Chondrocyte (in vitro differentiated cells): ENCODE measurements at regions not wholly inside any gene's neighbourhood (a gene's known extent, or its start where the extent isn't known, plus 50 kb on each side); places are given as distances from the start of the nearest gene placed in this dataset.

ENCODE experiments used
- DNase-seq: peaks from one replicate; pipeline ENCODE4 v3.0.0; 2021; ENCODE audit warnings: mixed read lengths, low spot score
- H3K27ac Mint-ChIP-seq: one replicate; pipeline ENCODE4 v1.8.0; 2021; ENCODE audit warnings: mild to moderate bottlenecking, moderate library complexity, mixed read lengths; ENCODE audit not compliant: unreplicated experiment
- H3K27me3 Mint-ChIP-seq: 2 replicates; pipeline ENCODE4 v1.8.0; 2021; ENCODE audit warnings: low read depth, mixed read lengths
- H3K36me3 Mint-ChIP-seq: 2 replicates; pipeline ENCODE4 v1.8.0; 2021; ENCODE audit warnings: low read depth, mixed read lengths
- H3K4me1 Mint-ChIP-seq: 2 replicates; pipeline ENCODE4 v1.8.0; 2021; ENCODE audit warnings: low read depth, mild to moderate bottlenecking, mixed read lengths
- H3K4me3 Mint-ChIP-seq: one replicate; pipeline ENCODE4 v1.8.0; 2021; ENCODE audit warnings: mild to moderate bottlenecking, moderate library complexity, mixed read lengths; ENCODE audit not compliant: unreplicated experiment
- H3K9me3 Mint-ChIP-seq: 2 replicates; pipeline ENCODE4 v1.8.0; 2021; ENCODE audit warnings: low read depth, mixed read lengths
- TF ChIP-seq, protein P1 (sequence below): fragments of 200-600 bp; sonication (generic); IDR thresholded peaks from 2 replicates; pipeline ENCODE4 v1.5.0; 2021; ENCODE audit warnings: antibody characterized with exemption, mild to moderate bottlenecking, moderate library complexity

DNA sequence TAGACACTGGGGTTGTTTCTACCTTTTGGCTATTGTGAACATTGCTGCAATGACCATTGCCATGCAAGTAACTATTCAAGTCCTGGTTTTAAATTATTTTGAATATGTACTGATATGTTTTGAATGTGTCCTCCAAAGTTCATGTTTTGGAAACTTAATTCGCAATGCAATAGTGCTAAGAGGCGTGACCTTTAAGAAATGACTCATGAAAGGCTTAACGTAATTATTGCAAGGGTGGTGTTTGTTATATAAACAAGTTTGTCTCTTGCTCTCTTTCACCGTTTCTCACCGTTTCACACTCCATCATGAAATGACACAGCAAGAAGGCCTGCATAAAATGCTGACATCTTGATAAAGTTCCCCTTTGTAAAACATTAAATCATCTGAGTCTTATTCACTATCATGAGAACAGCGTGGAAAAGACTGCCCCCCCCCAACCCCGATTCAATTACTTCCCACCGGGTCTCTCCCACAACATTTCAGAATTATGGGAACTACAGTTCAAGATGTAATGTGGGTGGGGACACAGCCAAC is 506.9 kb upstream of the FAM47C start:
- H3K27ac Mint-ChIP-seq: no peak overlapping the region
- peaks cover 24% of the 10 kb centered on the region for H3K9me3 Mint-ChIP-seq
- no peak for DNase-seq
- TF ChIP-seq, protein P1, sequence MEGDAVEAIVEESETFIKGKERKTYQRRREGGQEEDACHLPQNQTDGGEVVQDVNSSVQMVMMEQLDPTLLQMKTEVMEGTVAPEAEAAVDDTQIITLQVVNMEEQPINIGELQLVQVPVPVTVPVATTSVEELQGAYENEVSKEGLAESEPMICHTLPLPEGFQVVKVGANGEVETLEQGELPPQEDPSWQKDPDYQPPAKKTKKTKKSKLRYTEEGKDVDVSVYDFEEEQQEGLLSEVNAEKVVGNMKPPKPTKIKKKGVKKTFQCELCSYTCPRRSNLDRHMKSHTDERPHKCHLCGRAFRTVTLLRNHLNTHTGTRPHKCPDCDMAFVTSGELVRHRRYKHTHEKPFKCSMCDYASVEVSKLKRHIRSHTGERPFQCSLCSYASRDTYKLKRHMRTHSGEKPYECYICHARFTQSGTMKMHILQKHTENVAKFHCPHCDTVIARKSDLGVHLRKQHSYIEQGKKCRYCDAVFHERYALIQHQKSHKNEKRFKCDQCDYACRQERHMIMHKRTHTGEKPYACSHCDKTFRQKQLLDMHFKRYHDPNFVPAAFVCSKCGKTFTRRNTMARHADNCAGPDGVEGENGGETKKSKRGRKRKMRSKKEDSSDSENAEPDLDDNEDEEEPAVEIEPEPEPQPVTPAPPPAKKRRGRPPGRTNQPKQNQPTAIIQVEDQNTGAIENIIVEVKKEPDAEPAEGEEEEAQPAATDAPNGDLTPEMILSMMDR: no peak
- H3K36me3 Mint-ChIP-seq: no peaks in the 10 kb centered on the region
- H3K27me3 Mint-ChIP-seq: no peaks in the 10 kb centered on the region
- no peak overlapping the region for H3K4me3 Mint-ChIP-seq
- H3K4me1 Mint-ChIP-seq: no peaks in the 10 kb centered on the region

DNA sequence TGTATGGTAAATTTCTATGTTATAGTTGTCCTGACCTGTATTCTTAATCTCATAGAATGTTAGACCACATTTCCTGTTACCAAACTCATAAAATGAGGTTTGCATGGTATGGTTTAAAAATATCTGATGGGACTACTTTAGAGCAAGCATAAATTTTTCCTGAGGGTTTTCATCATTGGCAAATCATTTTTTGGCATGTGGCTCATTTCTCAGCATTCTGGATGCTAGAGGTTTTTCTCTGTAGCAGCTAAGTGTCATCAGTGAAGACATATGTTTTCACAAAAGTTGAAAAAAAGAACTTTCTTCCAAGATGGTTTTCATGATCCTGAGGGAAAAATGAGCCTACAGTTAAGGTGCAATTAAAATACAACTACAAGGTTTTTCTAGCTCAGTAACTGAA is 503.5 kb upstream of the FAM47C start:
- peaks cover 37% of the 10 kb centered on the region for H3K9me3 Mint-ChIP-seq
- no peaks in the 10 kb centered on the region for H3K4me1 Mint-ChIP-seq
- H3K27ac Mint-ChIP-seq: no peak overlapping the region
- H3K27me3 Mint-ChIP-seq: no peaks in the 10 kb centered on the region
- peaks cover 1% of the 10 kb centered on the region for H3K36me3 Mint-ChIP-seq
- TF ChIP-seq, protein P1: no peak
- DNase-seq: no peak
- H3K4me3 Mint-ChIP-seq: no peak overlapping the region

GRCh38 chrX:36508042-36508441 is 500.1 kb upstream of the FAM47C start:
- no peak overlapping the region for H3K4me3 Mint-ChIP-seq
- no peak for DNase-seq
- H3K36me3 Mint-ChIP-seq: peaks cover 1% of the 10 kb centered on the region
- no peak overlapping the region for H3K27ac Mint-ChIP-seq
- H3K9me3 Mint-ChIP-seq: peaks cover 39% of the 10 kb centered on the region
- H3K4me1 Mint-ChIP-seq: no peaks in the 10 kb centered on the region
- TF ChIP-seq, protein P1: no peak
- H3K27me3 Mint-ChIP-seq: no peaks in the 10 kb centered on the region

GRCh38 chrX:36510736-36511135 is 497.4 kb upstream of the FAM47C start:
- Mint-ChIP-seq H3K4me1 (no peaks in the 10 kb centered on the region), H3K27me3 (no peaks in the 10 kb centered on the region), H3K9me3 (peaks cover 49% of the 10 kb centered on the region), H3K4me3 (no peak overlapping the region), H3K27ac (no peak overlapping the region), H3K36me3 (peaks cover 1% of the 10 kb centered on the region)
- TF ChIP-seq, protein P1: no peak
- DNase-seq: no peak

- TF ChIP-seq, protein P1: no peak
- H3K27me3 Mint-ChIP-seq: no peaks in the 10 kb centered on the region
- no peak overlapping the region for H3K4me3 Mint-ChIP-seq
- no peaks in the 10 kb centered on the region for H3K4me1 Mint-ChIP-seq
- no peak overlapping the region for H3K27ac Mint-ChIP-seq
- no peaks in the 10 kb centered on the region for H3K36me3 Mint-ChIP-seq
- H3K9me3 Mint-ChIP-seq: no peaks in the 10 kb centered on the region
- DNase-seq: no peak
These were observed 479.5 kb upstream of the FAM47C start for GRCh38 chrX:36528661-36529060.
